Right lobe of liver (tissue), 4 donors: ENCODE measurements at regions not wholly inside any gene's neighbourhood (a gene's known extent, or its start where the extent isn't known, plus 50 kb on each side); places are given as distances from the start of the nearest gene placed in this dataset.

Experiments used
- POLR2A ChIP-seq: fragments of 450-650 bp; IDR thresholded peaks from one replicate; pipeline ENCODE4 v1.6.1; 2017; ENCODE audit warnings: antibody characterized with exemption, mild to moderate bottlenecking
- TF ChIP-seq, protein P1 (sequence below), 4 donors: fragments of 200-600 bp in 3 of 4; fragments of 450-650 bp in 1 of 4; IDR thresholded peaks; one replicate each; pipeline versions ENCODE4 v1.5.1 to v1.8.0; 2016 to 2022; ENCODE audit warnings: antibody characterized with exemption in 4 of 4, mild to moderate bottlenecking in 2 of 4
- donor health status: DM: no; HTN: no; CAD: no.
- donor health status: DM: no; HTN: no; CAD: no.
- donor health status: DM: no; HTN: yes; CAD: no.

DNA sequence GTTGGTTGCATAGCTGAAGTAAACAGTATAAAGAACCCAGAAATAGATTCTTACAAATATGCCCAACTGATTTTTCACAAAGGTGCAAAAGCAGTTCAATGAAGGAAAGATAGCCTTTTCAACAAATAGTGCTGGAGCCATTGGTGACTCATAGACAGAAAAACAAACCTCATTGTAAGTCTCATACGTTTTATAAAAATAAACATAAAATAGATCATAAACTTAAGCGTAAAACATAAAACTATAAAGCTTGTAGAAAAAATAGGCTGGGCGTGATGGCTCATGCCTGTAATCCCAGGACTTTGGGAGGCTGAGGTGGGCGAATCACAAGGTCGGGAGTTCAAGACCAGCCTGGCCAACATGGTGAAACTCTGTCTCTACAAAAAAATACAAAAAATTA, 318.8 kb upstream of the IGFBP3 start:
- TF ChIP-seq, protein P1, sequence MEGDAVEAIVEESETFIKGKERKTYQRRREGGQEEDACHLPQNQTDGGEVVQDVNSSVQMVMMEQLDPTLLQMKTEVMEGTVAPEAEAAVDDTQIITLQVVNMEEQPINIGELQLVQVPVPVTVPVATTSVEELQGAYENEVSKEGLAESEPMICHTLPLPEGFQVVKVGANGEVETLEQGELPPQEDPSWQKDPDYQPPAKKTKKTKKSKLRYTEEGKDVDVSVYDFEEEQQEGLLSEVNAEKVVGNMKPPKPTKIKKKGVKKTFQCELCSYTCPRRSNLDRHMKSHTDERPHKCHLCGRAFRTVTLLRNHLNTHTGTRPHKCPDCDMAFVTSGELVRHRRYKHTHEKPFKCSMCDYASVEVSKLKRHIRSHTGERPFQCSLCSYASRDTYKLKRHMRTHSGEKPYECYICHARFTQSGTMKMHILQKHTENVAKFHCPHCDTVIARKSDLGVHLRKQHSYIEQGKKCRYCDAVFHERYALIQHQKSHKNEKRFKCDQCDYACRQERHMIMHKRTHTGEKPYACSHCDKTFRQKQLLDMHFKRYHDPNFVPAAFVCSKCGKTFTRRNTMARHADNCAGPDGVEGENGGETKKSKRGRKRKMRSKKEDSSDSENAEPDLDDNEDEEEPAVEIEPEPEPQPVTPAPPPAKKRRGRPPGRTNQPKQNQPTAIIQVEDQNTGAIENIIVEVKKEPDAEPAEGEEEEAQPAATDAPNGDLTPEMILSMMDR (IDR thresholded peaks at IDR 0.05): no peak
- no peak for TF ChIP-seq POLR2A
